RWPE2 (cell line): ENCODE measurements at regions not wholly inside any gene's neighbourhood (a gene's known extent, or its start where the extent isn't known, plus 50 kb on each side); places are given as distances from the start of the nearest gene placed in this dataset.

Experiments used
- ATAC-seq: fragments of 200-7000 bp; cut with Tn5 transposase; 3 replicates; pipeline ENCODE4 v1.9.1; 2021; ENCODE audit warnings: low read depth
- DNase-seq: peaks from one replicate; pipeline ENCODE4 v3.0.0-alpha.2; 2020; ENCODE audit warnings: low spot score
- H3K27ac ChIP-seq: fragments of 450-650 bp; 2 replicates; pipeline ENCODE4 v1.5.1; 2017; ENCODE audit warnings: mild to moderate bottlenecking; ENCODE audit not compliant: poor library complexity, severe bottlenecking
- H3K27me3 ChIP-seq: fragments of 250-450 bp; sonication (Bioruptor Pico); 2 replicates; pipeline ENCODE4 v1.5.1; 2021; ENCODE audit warnings: mild to moderate bottlenecking, moderate library complexity; ENCODE audit not compliant: insufficient read depth, poor library complexity, severe bottlenecking
- H3K36me3 ChIP-seq: fragments of 250-450 bp; sonication (Bioruptor Pico); 2 replicates; pipeline ENCODE4 v1.5.1; 2020; ENCODE audit warnings: low read depth, mild to moderate bottlenecking, moderate library complexity
- H3K4me1 ChIP-seq: fragments of 250-450 bp; sonication (Bioruptor Pico); 2 replicates; pipeline ENCODE4 v1.5.1; 2021; ENCODE audit warnings: mild to moderate bottlenecking, moderate library complexity; ENCODE audit not compliant: insufficient read depth, poor library complexity, severe bottlenecking
- H3K4me3 ChIP-seq: fragments of 250-450 bp; sonication (Bioruptor Pico); 2 replicates; pipeline ENCODE4 v1.5.1; 2021; ENCODE audit warnings: mild to moderate bottlenecking, moderate library complexity; ENCODE audit not compliant: severe bottlenecking
- H3K9me3 ChIP-seq: fragments of 250-450 bp; sonication (Bioruptor Pico); 2 replicates; pipeline ENCODE4 v1.5.1; 2021; ENCODE audit warnings: mild to moderate bottlenecking, moderate library complexity; ENCODE audit not compliant: severe bottlenecking
- CTCF ChIP-seq: fragments of 450-650 bp; IDR thresholded peaks from one replicate; pipeline ENCODE4 v1.5.1; 2017; ENCODE audit warnings: mild to moderate bottlenecking, moderate library complexity; ENCODE audit not compliant: poor library complexity, severe bottlenecking

GRCh38 chr20:53752971-53753879, 159.6 kb upstream of the ZNF217 start:
- peak; percentile 72 for ATAC-seq
- Histone ChIP-seq H3K27me3 (no peaks in the 10 kb centered on the region), H3K36me3 (no peaks in the 10 kb centered on the region), H3K4me3 (peak overlapping the region; percentile 5), H3K9me3 (no peaks in the 10 kb centered on the region), H3K27ac (peak overlapping the region; percentile 76), H3K4me1 (peaks cover 55% of the 10 kb centered on the region)
- no peak for TF ChIP-seq CTCF
- DNase-seq, result peak; percentile 62

- TF ChIP-seq CTCF, result no peak
- Histone ChIP-seq H3K27ac (peak overlapping the region; percentile 76), H3K36me3 (no peaks in the 10 kb centered on the region), H3K9me3 (no peaks in the 10 kb centered on the region), H3K4me1 (peaks cover 57% of the 10 kb centered on the region), H3K27me3 (no peaks in the 10 kb centered on the region), H3K4me3 (no peak overlapping the region)
- ATAC-seq (no peak), DNase-seq (peak; percentile 48)
These were observed 158.9 kb upstream of the ZNF217 start for GRCh38 chr20:53752583-53752970.

GRCh38 chr20:53751620-53752318, 158.1 kb upstream of the ZNF217 start:
- H3K36me3 ChIP-seq, result no peaks in the 10 kb centered on the region
- H3K4me3 ChIP-seq, result no peak overlapping the region
- ATAC-seq, result no peak
- H3K9me3 ChIP-seq, result no peaks in the 10 kb centered on the region
- TF ChIP-seq CTCF, result no peak
- peak overlapping the region; percentile 76 for H3K27ac ChIP-seq
- peaks cover 50% of the 10 kb centered on the region for H3K4me1 ChIP-seq
- H3K27me3 ChIP-seq, result no peaks in the 10 kb centered on the region
- DNase-seq, result peak; percentile 47

GRCh38 chr20:53750827-53751619, 157.4 kb upstream of the ZNF217 start:
- no peak for TF ChIP-seq CTCF
- no peak for ATAC-seq
- H3K36me3 ChIP-seq, result no peaks in the 10 kb centered on the region
- DNase-seq, result peak; percentile 49
- peak overlapping the region; percentile 76 for H3K27ac ChIP-seq
- H3K27me3 ChIP-seq, result no peaks in the 10 kb centered on the region
- H3K4me3 ChIP-seq, result no peak overlapping the region
- H3K4me1 ChIP-seq, result peaks cover 50% of the 10 kb centered on the region
- H3K9me3 ChIP-seq, result no peaks in the 10 kb centered on the region
